Activated T-helper 1 cell treated with Interleukin-2 at 50 U/mL for 16 hours (primary cell): ENCODE measurements at regions not wholly inside any gene's neighbourhood (a gene's known extent, or its start where the extent isn't known, plus 50 kb on each side); places are given as distances from the start of the nearest gene placed in this dataset.
"Not testable (repeated sequence)": the region's sequence is repeated elsewhere in the genome, so short reads cannot be mapped to it uniquely, and the experiment has no call there.

ENCODE experiments used
- DNase-seq: peaks from one replicate; pipeline ENCODE4 v3.0.0-alpha.2; 2020; ENCODE audit warnings: low read depth

GRCh38 chr4:8972635-8973034 is 101.0 kb upstream of the HMX1 start:
- DNase-seq = not testable (repeated sequence)

GRCh38 chr4:8965896-8966295 is 94.3 kb upstream of the HMX1 start:
- DNase-seq = not testable (repeated sequence)

- DNase-seq = not testable (repeated sequence)
These were observed 92.7 kb upstream of the HMX1 start for GRCh38 chr4:8964201-8964788.

GRCh38 chr4:8963533-8963932 is 91.9 kb upstream of the HMX1 start:
- not testable (repeated sequence) for DNase-seq

GRCh38 chr4:8961343-8961742 is 89.7 kb upstream of the HMX1 start:
- not testable (repeated sequence) for DNase-seq

- DNase-seq = not testable (repeated sequence)
These were observed 87.8 kb upstream of the HMX1 start for GRCh38 chr4:8959471-8959870.

- not testable (repeated sequence) for DNase-seq
These were observed 82.4 kb upstream of the HMX1 start for GRCh38 chr4:8954001-8954400.

- not testable (repeated sequence) for DNase-seq
These were observed 81.2 kb upstream of the HMX1 start for GRCh38 chr4:8952791-8953190.

GRCh38 chr4:8952109-8952508 is 80.5 kb upstream of the HMX1 start:
- not testable (repeated sequence) for DNase-seq

GRCh38 chr4:8945506-8945905 is 73.9 kb upstream of the HMX1 start:
- DNase-seq = not testable (repeated sequence)

- DNase-seq = not testable (repeated sequence)
These were observed 71.7 kb upstream of the HMX1 start for GRCh38 chr4:8943367-8943766.

GRCh38 chr4:8942088-8942487 is 70.4 kb upstream of the HMX1 start:
- DNase-seq = not testable (repeated sequence)

- DNase-seq = not testable (repeated sequence)
These were observed 69.8 kb upstream of the HMX1 start for GRCh38 chr4:8941492-8941805.

- no peak for DNase-seq
These were observed 69.3 kb upstream of the HMX1 start for GRCh38 chr4:8940792-8941491.

- no peak for DNase-seq
These were observed 68.5 kb upstream of the HMX1 start for GRCh38 chr4:8939840-8940742.

- DNase-seq = no peak
These were observed 67.7 kb upstream of the HMX1 start for GRCh38 chr4:8939160-8939839.

- DNase-seq = no peak
These were observed 67.0 kb upstream of the HMX1 start for GRCh38 chr4:8938623-8939022.

GRCh38 chr4:8938137-8938536 is 66.5 kb upstream of the HMX1 start:
- no peak for DNase-seq

- DNase-seq = no peak
These were observed 61.2 kb upstream of the HMX1 start for GRCh38 chr4:8932884-8933283.

- no peak for DNase-seq
These were observed 56.4 kb upstream of the HMX1 start for GRCh38 chr4:8928074-8928473.

- DNase-seq = no peak
These were observed 50.8 kb upstream of the HMX1 start for GRCh38 chr4:8922481-8922880.

- no peak for DNase-seq
These were observed 49.8 kb upstream of the HMX1 start for GRCh38 chr4:8921465-8921864.
